ENCODE measurements at regions not wholly inside any gene's neighbourhood (a gene's known extent, or its start where the extent isn't known, plus 50 kb on each side); places are given as distances from the start of the nearest gene placed in this dataset.

- no peak overlapping the region for H3K4me2 ChIP-seq (ENCODE audit: low read depth, low read length)
- no peaks in the 10 kb centered on the region for H4K20me1 ChIP-seq (ENCODE audit: insufficient read depth, low read length)
- no peak for ATAC-seq
- no peaks in the 10 kb centered on the region for H3K9me3 ChIP-seq (ENCODE audit: low read length)
- no peaks in the 10 kb centered on the region for H3K36me3 ChIP-seq (replicated peaks in 1 of 2; ENCODE audit: control insufficient read depth in 1 of 2, insufficient read depth in 2 of 2, low read length in 2 of 2)
- H3K4me3 ChIP-seq (replicated peaks in 1 of 3; ENCODE audit: insufficient read depth in 1 of 3, low read depth in 2 of 3, low read length in 3 of 3) = no peak overlapping the region
- no peak overlapping the region for H2AFZ ChIP-seq (ENCODE audit: low read length)
- in situ Hi-C loops (cut with HindIII; ENCODE audit: extremely low pct_ligation_motif_present, low pct_unique_long_range_greater_than_20kb) = no loop called here
- H3K79me2 ChIP-seq (ENCODE audit: insufficient read depth, low read length) = no peaks in the 10 kb centered on the region
- WGBS (ENCODE audit: low lambda C conversion rate) = 75% methylated on average over 23 of the region's 46 CpGs
- H3K27me3 ChIP-seq (ENCODE audit: control insufficient read depth in 1 of 2, insufficient read depth in 2 of 2, low read length in 2 of 2) = peaks cover 2 to 15% of the 10 kb centered on the region in 2 experiments; a peak in 3 of 5 replicates
- H3K4me1 ChIP-seq (ENCODE audit: insufficient read depth, low read length) = peaks cover 26% of the 10 kb centered on the region
- CTCF ChIA-PET (ENCODE audit: low intra/inter-chr PET ratio, low total read pairs) = no interaction called here
- no peak for DNase-seq (ENCODE audit: low spot score)
- intact Hi-C loops (cut with micrococcal nuclease; ENCODE audit: unreplicated experiment) = no loop called here
- BruUV-seq (replicated peaks) = no TSS peak
- no peak overlapping the region for H3K27ac ChIP-seq (ENCODE audit: extremely low read length, insufficient read depth, low read length)
- H3K9ac ChIP-seq (ENCODE audit: insufficient read depth, low read depth, low read length) = no peak overlapping the region
- no peak for FAIRE-seq
- POLR2A ChIA-PET = no interaction called here
- TF ChIP-seq HNF4G (IDR thresholded peaks at IDR 0.05; ENCODE audit: borderline replicate concordance, low read depth, low read length) = no peak
- no peak for TF ChIP-seq HNF4G (CRISPR knock-in tag; IDR thresholded peaks at IDR 0.05; ENCODE audit: borderline replicate concordance, low read depth)
- no peak for TF ChIP-seq NR2F6 (IDR thresholded peaks at IDR 0.05)
- TF ChIP-seq NR2F6 (CRISPR knock-in tag; IDR thresholded peaks at IDR 0.05) = no peak
- TF ChIP-seq SNAI1 (CRISPR knock-in tag; IDR thresholded peaks at IDR 0.05; ENCODE audit: borderline replicate concordance) = no peak
- no peak for TF ChIP-seq SOX13 (IDR thresholded peaks at IDR 0.05)
- no peak for TF ChIP-seq SOX13 (CRISPR knock-in tag; conservative IDR thresholded peaks at IDR 0.05 in 1 of 2, IDR thresholded peaks at IDR 0.05 in 1 of 2)
- TF ChIP-seq ZNF362 (CRISPR knock-in tag; IDR thresholded peaks at IDR 0.05; ENCODE audit: borderline replicate concordance) = no peak
- TF ChIP-seq YEATS4 (CRISPR knock-in tag; IDR thresholded peaks at IDR 0.05; ENCODE audit: borderline replicate concordance) = no peak
- no peak for TF ChIP-seq POLR2AphosphoS5 (IDR thresholded peaks at IDR 0.05; ENCODE audit: low read depth, low read length)
- TF ChIP-seq ARNT (IDR thresholded peaks at IDR 0.05) = no peak
- TF ChIP-seq ATF3 (CRISPR knock-in tag; IDR thresholded peaks at IDR 0.05) = no peak
- TF ChIP-seq ARHGAP35 (CRISPR knock-in tag; IDR thresholded peaks at IDR 0.05; ENCODE audit: borderline replicate concordance) = no peak
- TF ChIP-seq NFYC (CRISPR knock-in tag; IDR thresholded peaks at IDR 0.05) = no peak
- TF ChIP-seq ZMAT3 (CRISPR knock-in tag; conservative IDR thresholded peaks at IDR 0.05) = no peak
- TF ChIP-seq NCOA5 (CRISPR knock-in tag; IDR thresholded peaks at IDR 0.05) = no peak
- TF ChIP-seq TRIM24 (CRISPR knock-in tag; IDR thresholded peaks at IDR 0.05) = no peak
- no peak for TF ChIP-seq POGK (CRISPR knock-in tag; conservative IDR thresholded peaks at IDR 0.05)
- TF ChIP-seq MIER3 (CRISPR knock-in tag; IDR thresholded peaks at IDR 0.05; ENCODE audit: borderline replicate concordance) = no peak
- TF ChIP-seq E2F2 (CRISPR knock-in tag; IDR thresholded peaks at IDR 0.05; ENCODE audit: borderline replicate concordance) = no peak
- TF ChIP-seq ZFP62 (CRISPR knock-in tag; IDR thresholded peaks at IDR 0.05) = no peak
- TF ChIP-seq NKX3-1 (CRISPR knock-in tag; IDR thresholded peaks at IDR 0.05) = no peak
Observed at GRCh38 chr4:186889876-186890643, 166.4 kb upstream of the FAT1 start.
